ENCODE measurements at regions not wholly inside any gene's neighbourhood (a gene's known extent, or its start where the extent isn't known, plus 50 kb on each side); places are given as distances from the start of the nearest gene placed in this dataset.

GRCh38 chr4:150002561-150002960, 75.7 kb upstream of the DCLK2 start (continued):
- TF ChIP-seq ETS1 (CRISPR knock-in tag; IDR thresholded peaks at IDR 0.05) (no peak), FOSL2 (CRISPR knock-in tag; IDR thresholded peaks at IDR 0.05) (no peak), ZBTB42 (CRISPR knock-in tag; IDR thresholded peaks at IDR 0.05) (no peak), PLRG1 (conservative IDR thresholded peaks at IDR 0.05) (no peak), ZFYVE20 (CRISPR knock-in tag; IDR thresholded peaks at IDR 0.05; ENCODE audit: borderline replicate concordance, low read depth) (no peak)

- no peak for DNase-seq (ENCODE audit: low spot score)
- intact Hi-C loops (cut with micrococcal nuclease; ENCODE audit: unreplicated experiment) = no loop called here
- no TSS peak for BruUV-seq (replicated peaks)
- FAIRE-seq = no peak
- Histone ChIP-seq H3K9me3 (ENCODE audit: low read length) (no peaks in the 10 kb centered on the region), H3K9ac (ENCODE audit: insufficient read depth, low read depth, low read length) (no peak overlapping the region), H3K4me1 (ENCODE audit: insufficient read depth, low read length) (no peaks in the 10 kb centered on the region), H4K20me1 (ENCODE audit: insufficient read depth, low read length) (no peaks in the 10 kb centered on the region), H3K36me3 (replicated peaks in 1 of 2; ENCODE audit: control insufficient read depth in 1 of 2, insufficient read depth in 2 of 2, low read length in 2 of 2) (no peaks in the 10 kb centered on the region), H3K4me2 (ENCODE audit: low read depth, low read length) (no peak overlapping the region), H2AFZ (ENCODE audit: low read length) (no peak overlapping the region), H3K27ac (ENCODE audit: extremely low read length, insufficient read depth, low read length) (no peak overlapping the region), H3K4me3 (replicated peaks in 1 of 3; ENCODE audit: insufficient read depth in 1 of 3, low read depth in 2 of 3, low read length in 3 of 3) (no peak overlapping the region), H3K79me2 (ENCODE audit: insufficient read depth, low read length) (no peaks in the 10 kb centered on the region), H3K27me3 (ENCODE audit: control insufficient read depth in 1 of 2, insufficient read depth in 2 of 2, low read length in 2 of 2) (no peaks in the 10 kb centered on the region; a peak in 1 of 5 replicates)
- TF ChIP-seq ETV5 (CRISPR knock-in tag; IDR thresholded peaks at IDR 0.05; ENCODE audit: borderline replicate concordance) (no peak), ZNF160 (CRISPR knock-in tag; IDR thresholded peaks at IDR 0.05) (no peak), ZNF547 (CRISPR knock-in tag; IDR thresholded peaks at IDR 0.05) (no peak), YEATS2 (CRISPR knock-in tag; IDR thresholded peaks at IDR 0.05; ENCODE audit: borderline replicate concordance) (no peak), PAF1 (CRISPR knock-in tag; IDR thresholded peaks at IDR 0.05) (no peak), ZNF180 (CRISPR knock-in tag; IDR thresholded peaks at IDR 0.05; ENCODE audit: borderline replicate concordance, low read depth) (no peak), ZNF512B (CRISPR knock-in tag; IDR thresholded peaks at IDR 0.05; ENCODE audit: borderline replicate concordance) (no peak)
- ATAC-seq = no peak
- 0% methylated on average over 1 of the region's 1 CpG for WGBS (ENCODE audit: low lambda C conversion rate)
- POLR2A ChIA-PET = no interaction called here
- CTCF ChIA-PET (ENCODE audit: low intra/inter-chr PET ratio, low total read pairs) = no interaction called here
- in situ Hi-C loops (cut with HindIII; ENCODE audit: extremely low pct_ligation_motif_present, low pct_unique_long_range_greater_than_20kb) = no loop called here
These were observed 73.8 kb upstream of the DCLK2 start for GRCh38 chr4:150004481-150004880.
